ENCODE measurements at regions not wholly inside any gene's neighbourhood (a gene's known extent, or its start where the extent isn't known, plus 50 kb on each side); places are given as distances from the start of the nearest gene placed in this dataset.

DNA sequence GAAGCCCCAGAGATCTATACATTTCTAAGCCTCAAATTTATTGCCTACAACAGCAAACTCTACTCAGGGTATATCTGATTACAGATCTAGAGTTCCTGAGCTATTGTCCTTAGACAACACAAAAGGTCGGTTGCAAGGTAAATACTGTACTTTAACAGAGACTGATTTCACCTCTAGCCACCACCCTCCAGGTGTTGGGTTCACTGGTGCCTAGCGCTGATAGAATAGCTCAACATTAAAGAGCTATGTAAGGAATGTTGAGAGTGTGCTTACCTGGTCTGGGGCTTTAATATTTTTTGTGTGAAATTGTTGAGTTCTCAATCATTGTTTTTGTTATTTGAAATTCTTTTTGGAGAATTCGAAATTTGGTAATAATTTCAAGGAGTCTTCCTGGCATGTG lies 277.0 kb upstream of the PSMD7 start:
- TF ChIP-seq, protein P1, sequence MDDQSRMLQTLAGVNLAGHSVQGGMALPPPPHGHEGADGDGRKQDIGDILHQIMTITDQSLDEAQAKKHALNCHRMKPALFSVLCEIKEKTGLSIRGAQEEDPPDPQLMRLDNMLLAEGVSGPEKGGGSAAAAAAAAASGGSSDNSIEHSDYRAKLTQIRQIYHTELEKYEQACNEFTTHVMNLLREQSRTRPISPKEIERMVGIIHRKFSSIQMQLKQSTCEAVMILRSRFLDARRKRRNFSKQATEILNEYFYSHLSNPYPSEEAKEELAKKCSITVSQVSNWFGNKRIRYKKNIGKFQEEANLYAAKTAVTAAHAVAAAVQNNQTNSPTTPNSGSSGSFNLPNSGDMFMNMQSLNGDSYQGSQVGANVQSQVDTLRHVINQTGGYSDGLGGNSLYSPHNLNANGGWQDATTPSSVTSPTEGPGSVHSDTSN (IDR thresholded peaks at IDR 0.05; ENCODE audit: insufficient replicate concordance, low read depth, low read length): no peak
- TF ChIP-seq, protein P2, sequence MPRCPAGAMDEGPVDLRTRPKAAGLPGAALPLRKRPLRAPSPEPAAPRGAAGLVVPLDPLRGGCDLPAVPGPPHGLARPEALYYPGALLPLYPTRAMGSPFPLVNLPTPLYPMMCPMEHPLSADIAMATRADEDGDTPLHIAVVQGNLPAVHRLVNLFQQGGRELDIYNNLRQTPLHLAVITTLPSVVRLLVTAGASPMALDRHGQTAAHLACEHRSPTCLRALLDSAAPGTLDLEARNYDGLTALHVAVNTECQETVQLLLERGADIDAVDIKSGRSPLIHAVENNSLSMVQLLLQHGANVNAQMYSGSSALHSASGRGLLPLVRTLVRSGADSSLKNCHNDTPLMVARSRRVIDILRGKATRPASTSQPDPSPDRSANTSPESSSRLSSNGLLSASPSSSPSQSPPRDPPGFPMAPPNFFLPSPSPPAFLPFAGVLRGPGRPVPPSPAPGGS (IDR thresholded peaks at IDR 0.05; ENCODE audit: borderline replicate concordance, insufficient read depth, low read depth, low read length, poor library complexity, severe bottlenecking): no peak
- no peak for TF ChIP-seq EP300 (IDR thresholded peaks at IDR 0.05; ENCODE audit: borderline replicate concordance in 1 of 2, control insufficient read depth in 1 of 2, low read depth in 2 of 2, low read length in 2 of 2)
- TF ChIP-seq, protein P3, sequence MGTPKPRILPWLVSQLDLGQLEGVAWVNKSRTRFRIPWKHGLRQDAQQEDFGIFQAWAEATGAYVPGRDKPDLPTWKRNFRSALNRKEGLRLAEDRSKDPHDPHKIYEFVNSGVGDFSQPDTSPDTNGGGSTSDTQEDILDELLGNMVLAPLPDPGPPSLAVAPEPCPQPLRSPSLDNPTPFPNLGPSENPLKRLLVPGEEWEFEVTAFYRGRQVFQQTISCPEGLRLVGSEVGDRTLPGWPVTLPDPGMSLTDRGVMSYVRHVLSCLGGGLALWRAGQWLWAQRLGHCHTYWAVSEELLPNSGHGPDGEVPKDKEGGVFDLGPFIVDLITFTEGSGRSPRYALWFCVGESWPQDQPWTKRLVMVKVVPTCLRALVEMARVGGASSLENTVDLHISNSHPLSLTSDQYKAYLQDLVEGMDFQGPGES (IDR thresholded peaks at IDR 0.05): no peak
- TF ChIP-seq, protein P4, sequence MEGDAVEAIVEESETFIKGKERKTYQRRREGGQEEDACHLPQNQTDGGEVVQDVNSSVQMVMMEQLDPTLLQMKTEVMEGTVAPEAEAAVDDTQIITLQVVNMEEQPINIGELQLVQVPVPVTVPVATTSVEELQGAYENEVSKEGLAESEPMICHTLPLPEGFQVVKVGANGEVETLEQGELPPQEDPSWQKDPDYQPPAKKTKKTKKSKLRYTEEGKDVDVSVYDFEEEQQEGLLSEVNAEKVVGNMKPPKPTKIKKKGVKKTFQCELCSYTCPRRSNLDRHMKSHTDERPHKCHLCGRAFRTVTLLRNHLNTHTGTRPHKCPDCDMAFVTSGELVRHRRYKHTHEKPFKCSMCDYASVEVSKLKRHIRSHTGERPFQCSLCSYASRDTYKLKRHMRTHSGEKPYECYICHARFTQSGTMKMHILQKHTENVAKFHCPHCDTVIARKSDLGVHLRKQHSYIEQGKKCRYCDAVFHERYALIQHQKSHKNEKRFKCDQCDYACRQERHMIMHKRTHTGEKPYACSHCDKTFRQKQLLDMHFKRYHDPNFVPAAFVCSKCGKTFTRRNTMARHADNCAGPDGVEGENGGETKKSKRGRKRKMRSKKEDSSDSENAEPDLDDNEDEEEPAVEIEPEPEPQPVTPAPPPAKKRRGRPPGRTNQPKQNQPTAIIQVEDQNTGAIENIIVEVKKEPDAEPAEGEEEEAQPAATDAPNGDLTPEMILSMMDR (IDR thresholded peaks at IDR 0.05 in 2 of 3, conservative IDR thresholded peaks at IDR 0.05 in 1 of 3; ENCODE audit: control insufficient read depth in 2 of 3, extremely low read depth in 1 of 3, insufficient read depth in 1 of 3, low read depth in 3 of 3, low read length in 3 of 3): no peak
- TF ChIP-seq, protein P5, sequence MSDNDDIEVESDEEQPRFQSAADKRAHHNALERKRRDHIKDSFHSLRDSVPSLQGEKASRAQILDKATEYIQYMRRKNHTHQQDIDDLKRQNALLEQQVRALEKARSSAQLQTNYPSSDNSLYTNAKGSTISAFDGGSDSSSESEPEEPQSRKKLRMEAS (IDR thresholded peaks at IDR 0.05; ENCODE audit: low read depth, low read length): no peak
- TF ChIP-seq ZSCAN29 (IDR thresholded peaks at IDR 0.05): no peak
- TF ChIP-seq, protein P6, sequence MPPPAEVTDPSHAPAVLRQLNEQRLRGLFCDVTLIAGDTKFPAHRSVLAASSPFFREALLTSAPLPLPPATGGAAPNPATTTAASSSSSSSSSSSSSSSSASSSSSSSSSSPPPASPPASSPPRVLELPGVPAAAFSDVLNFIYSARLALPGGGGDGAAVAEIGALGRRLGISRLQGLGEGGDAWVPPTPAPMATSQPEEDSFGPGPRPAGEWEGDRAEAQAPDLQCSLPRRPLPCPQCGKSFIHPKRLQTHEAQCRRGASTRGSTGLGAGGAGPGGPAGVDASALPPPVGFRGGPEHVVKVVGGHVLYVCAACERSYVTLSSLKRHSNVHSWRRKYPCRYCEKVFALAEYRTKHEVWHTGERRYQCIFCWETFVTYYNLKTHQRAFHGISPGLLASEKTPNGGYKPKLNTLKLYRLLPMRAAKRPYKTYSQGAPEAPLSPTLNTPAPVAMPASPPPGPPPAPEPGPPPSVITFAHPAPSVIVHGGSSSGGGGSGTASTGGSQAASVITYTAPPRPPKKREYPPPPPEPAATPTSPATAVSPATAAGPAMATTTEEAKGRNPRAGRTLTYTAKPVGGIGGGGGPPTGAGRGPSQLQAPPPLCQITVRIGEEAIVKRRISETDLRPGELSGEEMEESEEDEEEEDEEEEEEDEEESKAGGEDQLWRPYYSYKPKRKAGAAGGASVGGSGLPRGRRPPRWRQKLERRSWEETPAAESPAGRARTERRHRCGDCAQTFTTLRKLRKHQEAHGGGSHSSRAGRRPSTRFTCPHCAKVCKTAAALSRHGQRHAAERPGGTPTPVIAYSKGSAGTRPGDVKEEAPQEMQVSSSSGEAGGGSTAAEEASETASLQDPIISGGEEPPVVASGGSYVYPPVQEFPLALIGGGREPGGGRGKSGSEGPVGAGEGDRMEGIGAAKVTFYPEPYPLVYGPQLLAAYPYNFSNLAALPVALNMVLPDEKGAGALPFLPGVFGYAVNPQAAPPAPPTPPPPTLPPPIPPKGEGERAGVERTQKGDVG (CRISPR knock-in tag; IDR thresholded peaks at IDR 0.05): no peak
- no peak for TF ChIP-seq TAF1 (IDR thresholded peaks at IDR 0.05; ENCODE audit: borderline replicate concordance, low read depth, low read length)
- TF ChIP-seq FOXM1 (IDR thresholded peaks at IDR 0.05; ENCODE audit: low read depth, low read length): no peak
- TF ChIP-seq ZNF24 (IDR thresholded peaks at IDR 0.05): no peak
- TF ChIP-seq SRF (IDR thresholded peaks at IDR 0.05; ENCODE audit: low read depth in 2 of 2, low read length in 2 of 2): no peak
- no peak for TF ChIP-seq BRCA1 (IDR thresholded peaks at IDR 0.05; ENCODE audit: low read depth, low read length)
- no peak for TF ChIP-seq BHLHE40 (IDR thresholded peaks at IDR 0.05; ENCODE audit: borderline replicate concordance in 1 of 2, low read depth in 2 of 2, low read length in 1 of 2)
